SK-N-SH (cell line): ENCODE measurements at regions not wholly inside any gene's neighbourhood (a gene's known extent, or its start where the extent isn't known, plus 50 kb on each side); places are given as distances from the start of the nearest gene placed in this dataset.

Experiments
- CTCF ChIA-PET: fragments of 300-600, 350-600 bp; formaldehyde crosslinking; extraction: SDS; loops from one replicate; lab custom pipeline; 2021; lab: Yijun Ruan, JAX
- POLR2A ChIA-PET: fragments of 350-600 bp; sonication (Branson Sonifier 250); formaldehyde crosslinking; extraction: SDS; loops from one replicate; lab custom pipeline; 2020; ENCODE audit warnings: antibody characterized with exemption, inconsistent platforms; lab: Yijun Ruan, JAX
- DNase-seq: peaks from one replicate; pipeline ENCODE4 v3.0.0; 2012
- H2AFZ ChIP-seq: fragments of 200-600 bp; sonication (generic); 2 replicates; pipeline ENCODE4 v1.8.1; 2016; ENCODE audit warnings: antibody characterized with exemption, mild to moderate bottlenecking, low read depth
- H3F3A ChIP-seq: fragments of 200-600 bp; sonication (generic); replicated peaks from 2 replicates; pipeline ENCODE3; 2016; ENCODE audit warnings: antibody characterized with exemption, mild to moderate bottlenecking; ENCODE audit not compliant: insufficient read depth
- H3K27ac ChIP-seq, 2 experiments: fragments of 200-500 bp in 1 of 2; fragments of 200-600 bp in 1 of 2; sonication (Bioruptor generic) in 1 of 2; sonication (generic), shearing (Covaris generic) in 1 of 2; 2 replicates each; pipeline versions ENCODE4 v1.5.1 to v1.6.1; 2014 to 2016; ENCODE audit warnings: low read depth in 2 of 2, inconsistent platforms in 1 of 2, low read length in 1 of 2, mild to moderate bottlenecking in 1 of 2, mixed read lengths in 1 of 2
- H3K27me3 ChIP-seq: fragments of 200-600 bp; sonication (generic), shearing (Covaris generic); 2 replicates; pipeline ENCODE4 v1.6.1; 2016; ENCODE audit warnings: mixed run types; ENCODE audit not compliant: insufficient read depth
- H3K36me3 ChIP-seq, 2 experiments: fragments of 200-500 bp in 1 of 2; fragments of 200-600 bp in 1 of 2; sonication (Bioruptor generic) in 1 of 2; sonication (generic) in 1 of 2; replicated peaks in 1 of 2; 2 replicates each; pipeline versions ENCODE3 to v1.5.1; 2014 to 2016; ENCODE audit warnings: low read length in 1 of 2, mild to moderate bottlenecking in 1 of 2; ENCODE audit not compliant: insufficient read depth in 2 of 2, control insufficient read depth in 1 of 2
- H3K4me1 ChIP-seq, 2 experiments: fragments of 200-500 bp in 1 of 2; fragments of 200-600 bp in 1 of 2; sonication (Bioruptor generic) in 1 of 2; sonication (generic), shearing (Covaris generic) in 1 of 2; 2 replicates each; pipeline versions ENCODE4 v1.5.1 to v1.6.1; 2014 to 2016; ENCODE audit warnings: low read depth in 1 of 2, low read length in 1 of 2, mixed run types in 1 of 2; ENCODE audit not compliant: insufficient read depth in 2 of 2, control insufficient read depth in 1 of 2
- H3K4me2 ChIP-seq: fragments of 200-600 bp; sonication (generic), shearing (Covaris generic); 2 replicates; pipeline ENCODE4 v1.6.1; 2017; ENCODE audit warnings: mixed run types
- H3K4me3 ChIP-seq, 2 experiments: fragments of 200-500 bp in 1 of 2; fragments of 200-600 bp in 1 of 2; sonication (Bioruptor generic) in 1 of 2; sonication (generic), shearing (Covaris generic) in 1 of 2; 2 replicates each; pipeline versions ENCODE4 v1.5.1 to v1.8.1; 2014 to 2016; ENCODE audit warnings: low read depth in 2 of 2, inconsistent platforms in 1 of 2, low read length in 1 of 2, mild to moderate bottlenecking in 1 of 2, mixed read lengths in 1 of 2, moderate library complexity in 1 of 2
- H3K79me2 ChIP-seq: fragments of 200-600 bp; sonication (generic); 2 replicates; pipeline ENCODE4 v1.8.1; 2017; ENCODE audit warnings: mild to moderate bottlenecking; ENCODE audit not compliant: insufficient read depth
- H3K9ac ChIP-seq: fragments of 200-600 bp; sonication (generic); 2 replicates; pipeline ENCODE4 v1.6.1; 2017; ENCODE audit warnings: mixed run types
- H3K9me2 ChIP-seq: fragments of 200-600 bp; sonication (generic); 2 replicates; pipeline ENCODE4 v1.6.1; 2017; ENCODE audit warnings: mixed run types
- H3K9me3 ChIP-seq: fragments of 200-600 bp; sonication (generic); 2 replicates; pipeline ENCODE4 v1.6.1; 2017; ENCODE audit warnings: mixed run types, mild to moderate bottlenecking, moderate library complexity
- H4K20me1 ChIP-seq: fragments of 200-600 bp; sonication (generic); 2 replicates; pipeline ENCODE4 v1.6.1; 2017; ENCODE audit warnings: mild to moderate bottlenecking, mixed run types; ENCODE audit not compliant: insufficient read depth
- CTCF ChIP-seq: fragments of 200-600 bp; sonication (generic); IDR thresholded peaks from 2 replicates; pipeline ENCODE4 v1.6.1; 2017; ENCODE audit warnings: antibody characterized with exemption, mild to moderate bottlenecking, moderate library complexity
- ELF1 ChIP-seq: IDR thresholded peaks from 2 replicates; pipeline ENCODE4 v1.4.0; 2012
- EP300 ChIP-seq, 2 experiments: IDR thresholded peaks; 2 replicates each; pipeline versions ENCODE4 v1.4.0 to v1.6.1; 2012; ENCODE audit warnings: borderline replicate concordance in 1 of 2, low read depth in 1 of 2, low read length in 1 of 2
- FOXJ3 ChIP-seq: sonication (generic); formaldehyde crosslinking; IDR thresholded peaks from 2 replicates; pipeline ENCODE4 v1.5.1; 2020; ENCODE audit warnings: mild to moderate bottlenecking, missing genetic modification reagents
- GABPA ChIP-seq: IDR thresholded peaks from 2 replicates; pipeline ENCODE4 v1.4.0; 2012; ENCODE audit warnings: low read depth, mild to moderate bottlenecking
- IRF3 ChIP-seq: fragments of 150-350 bp; IDR thresholded peaks from 2 replicates; pipeline ENCODE4 v1.6.1; 2016; ENCODE audit warnings: mild to moderate bottlenecking, low read depth, low read length
- MAX ChIP-seq: IDR thresholded peaks from 2 replicates; pipeline ENCODE4 v1.4.0; 2012; ENCODE audit warnings: low read depth
- MXI1 ChIP-seq: IDR thresholded peaks from 2 replicates; pipeline ENCODE4 v1.6.1; 2012; ENCODE audit warnings: mild to moderate bottlenecking, low read depth, low read length, improper control_type of control experiment
- NRF1 ChIP-seq: IDR thresholded peaks from 2 replicates; pipeline ENCODE4 v1.6.1; 2012; ENCODE audit warnings: low read depth, mild to moderate bottlenecking, low read length
- POLR2AphosphoS5 ChIP-seq: IDR thresholded peaks from 2 replicates; pipeline ENCODE4 v1.6.1; 2012; ENCODE audit warnings: low read depth, low read length
- RCOR1 ChIP-seq: fragments of 150-350 bp; IDR thresholded peaks from 2 replicates; pipeline ENCODE4 v1.6.1; 2017; ENCODE audit warnings: antibody characterized with exemption, low read length
- REST ChIP-seq: IDR thresholded peaks from 2 replicates; pipeline ENCODE4 v1.6.1; 2012; ENCODE audit warnings: mild to moderate bottlenecking, low read depth, low read length, moderate library complexity
- SMC3 ChIP-seq: IDR thresholded peaks from 2 replicates; pipeline ENCODE4 v1.6.1; 2012; ENCODE audit warnings: low read depth, low read length, improper control_type of control experiment
- TAF1 ChIP-seq: IDR thresholded peaks from 2 replicates; pipeline ENCODE4 v1.6.1; 2012; ENCODE audit warnings: low read depth, mild to moderate bottlenecking, low read length, moderate library complexity, borderline replicate concordance
- USF2 ChIP-seq: fragments of 150-350 bp; IDR thresholded peaks from 2 replicates; pipeline ENCODE4 v1.6.1; 2017; ENCODE audit warnings: antibody characterized with exemption, low read length, low read depth, borderline replicate concordance
- ZBTB33 ChIP-seq: IDR thresholded peaks from 2 replicates; pipeline ENCODE4 v1.4.0; 2012; ENCODE audit warnings: low read depth, borderline replicate concordance
- WGBS: methylation state at CpG from one replicate; pipeline ENCODE4 v1.1.6; 2017; ENCODE audit warnings: low lambda C conversion rate; 5-methylcytosine and 5-hydroxymethylcytosine counted together

GRCh38 chr2:239466061-239466754, 65.4 kb upstream of the HDAC4 start:
- Histone ChIP-seq H3K4me3 (no peak overlapping the region), H3K27me3 (no peaks in the 10 kb centered on the region), H3F3A (no peaks in the 10 kb centered on the region), H3K27ac (no peak overlapping the region), H3K4me2 (no peak overlapping the region), H3K36me3 (no peaks in the 10 kb centered on the region), H2AFZ (no peak overlapping the region), H3K9me3 (no peaks in the 10 kb centered on the region), H3K79me2 (no peaks in the 10 kb centered on the region), H3K9ac (no peak overlapping the region), H3K9me2 (no peaks in the 10 kb centered on the region), H4K20me1 (no peaks in the 10 kb centered on the region), H3K4me1 (peaks cover 0 to 12% of the 10 kb centered on the region in 2 experiments; a peak in 1 of 4 replicates)
- 33% methylated on average over 9 of the region's 10 CpGs for WGBS
- no peak for DNase-seq
- ChIA-PET POLR2A (no interaction called here), CTCF (no interaction called here)
- TF ChIP-seq SMC3 = no peak
- TF ChIP-seq NRF1 = no peak
- TF ChIP-seq RCOR1 = no peak
- TF ChIP-seq ZBTB33 = no peak
- TF ChIP-seq FOXJ3 (CRISPR knock-in tag) = no peak
- no peak for TF ChIP-seq TAF1
- TF ChIP-seq POLR2AphosphoS5 = no peak
- TF ChIP-seq CTCF = no peak
- TF ChIP-seq USF2 = no peak
- no peak for TF ChIP-seq REST
- TF ChIP-seq ELF1 = no peak
- TF ChIP-seq MAX = no peak
- no peak for TF ChIP-seq MXI1
- no peak for TF ChIP-seq GABPA
- no peak for TF ChIP-seq IRF3
- TF ChIP-seq EP300 (IDR thresholded peaks at IDR 0.05; ENCODE audit: borderline replicate concordance in 1 of 2, low read depth in 1 of 2, low read length in 1 of 2) = no peak
